K562 (cell line): ENCODE measurements at regions not wholly inside any gene's neighbourhood (a gene's known extent, or its start where the extent isn't known, plus 50 kb on each side); places are given as distances from the start of the nearest gene placed in this dataset.

ENCODE experiments used
- ATAC-seq: fragments of 200-7000 bp; cut with Tn5 transposase; 3 replicates; pipeline ENCODE4 v1.9.1; 2020; ENCODE audit warnings: moderate library complexity
- BruUV-seq: library from RNA; stranded (reverse); fragments of 400-500 nt; replicated peaks from 2 replicates; lab custom pipeline; 2021; lab: Mats Ljungman, UMichigan
- CTCF ChIA-PET: fragments of 300-600 bp; formaldehyde crosslinking; extraction: SDS; loops from one replicate; lab custom pipeline; 2021; ENCODE audit warnings: low intra/inter-chr PET ratio; lab: Yijun Ruan, JAX
- POLR2A ChIA-PET: fragments of 300-600, 350-650 bp; sonication (Branson Sonifier 250); formaldehyde crosslinking; extraction: SDS; loops from one replicate; lab custom pipeline; 2021; ENCODE audit warnings: antibody characterized with exemption, inconsistent platforms; lab: Yijun Ruan, JAX
- DNase-seq, 4 experiments: peaks; one replicate each; pipeline versions ENCODE4 v3.0.0 to v3.0.0-alpha.2; 2011 to 2018; ENCODE audit warnings: low spot score in 3 of 4, mixed read lengths in 3 of 4; ENCODE audit errors: extremely low read depth in 1 of 4
- FAIRE-seq: peaks from 2 replicates; lab custom pipeline; 2011; peaks lifted over from hg19 to GRCh38; lab: Jason Lieb, UNC
- H2AFZ ChIP-seq: 2 replicates; pipeline ENCODE4 v1.6.0; 2011; ENCODE audit warnings: low read depth, low read length, control low read depth, inconsistent platforms
- H3K27ac ChIP-seq: fragments of 200-600 bp; 3 replicates; pipeline ENCODE4 v1.8.0; 2011; ENCODE audit warnings: low read depth, mild to moderate bottlenecking, control low read depth, inconsistent platforms, low read length, moderate library complexity, mixed read lengths; ENCODE audit errors: extremely low read depth
- H3K27me3 ChIP-seq, 2 experiments: fragments of 300-600 bp in 1 of 2; 2 replicates in 1 of 2; 3 replicates in 1 of 2; pipeline versions ENCODE4 v1.6.0 to v1.8.0; 2011; ENCODE audit warnings: inconsistent platforms in 2 of 2, low read length in 2 of 2, mild to moderate bottlenecking in 1 of 2, mixed read lengths in 1 of 2, moderate library complexity in 1 of 2; ENCODE audit not compliant: control insufficient read depth in 2 of 2, insufficient read depth in 2 of 2
- H3K36me3 ChIP-seq: fragments of 300-600 bp; 3 replicates; pipeline ENCODE4 v1.8.0; 2011; ENCODE audit warnings: mild to moderate bottlenecking, low read length, inconsistent platforms; ENCODE audit not compliant: control insufficient read depth, insufficient read depth
- H3K4me1 ChIP-seq, 2 experiments: fragments of 200-600 bp in 1 of 2; replicated peaks in 1 of 2; 2 replicates in 1 of 2; 3 replicates in 1 of 2; pipeline versions ENCODE4 v1.5.1 to v1.8.0; 2011; ENCODE audit warnings: inconsistent platforms in 2 of 2, low read length in 2 of 2, mild to moderate bottlenecking in 1 of 2, mixed read lengths in 1 of 2, moderate library complexity in 1 of 2; ENCODE audit not compliant: control insufficient read depth in 2 of 2, insufficient read depth in 2 of 2
- H3K4me2 ChIP-seq: 2 replicates; pipeline ENCODE4 v1.6.1; 2011; ENCODE audit warnings: low read length, control low read depth, inconsistent platforms, mixed read lengths; ENCODE audit not compliant: insufficient read depth
- H3K4me3 ChIP-seq: fragments of 200-600 bp; sonication (generic), shearing (Covaris generic); 2 replicates; pipeline ENCODE4 v1.5.1; 2016; ENCODE audit warnings: control low read depth, inconsistent platforms
- H3K79me2 ChIP-seq: fragments of 200-600 bp; 3 replicates; pipeline ENCODE4 v1.8.0; 2011; ENCODE audit warnings: low read length, inconsistent platforms; ENCODE audit not compliant: control insufficient read depth, insufficient read depth
- H3K9ac ChIP-seq, 2 experiments: 2 replicates each; pipeline versions ENCODE4 v1.6.0 to v1.6.1; 2011; ENCODE audit warnings: low read depth in 2 of 2, low read length in 2 of 2, control low read depth in 1 of 2, inconsistent platforms in 1 of 2, mild to moderate bottlenecking in 1 of 2, mixed read lengths in 1 of 2; ENCODE audit not compliant: insufficient read depth in 1 of 2
- H3K9me1 ChIP-seq: one replicate; pipeline ENCODE4 v1.6.0; 2011; ENCODE audit warnings: inconsistent platforms, mild to moderate bottlenecking, low read length, moderate library complexity; ENCODE audit not compliant: control insufficient read depth, insufficient read depth
- H3K9me3 ChIP-seq: replicated peaks from 2 replicates; pipeline ENCODE4 v1.5.1; 2011; ENCODE audit warnings: low read depth, low read length, inconsistent platforms; ENCODE audit not compliant: control insufficient read depth, insufficient read depth
- H4K20me1 ChIP-seq: replicated peaks from 2 replicates; pipeline ENCODE4 v1.6.1; 2011; ENCODE audit warnings: low read length, inconsistent platforms, mixed read lengths; ENCODE audit not compliant: control insufficient read depth, insufficient read depth
- CHD2 ChIP-seq: IDR thresholded peaks from 2 replicates; pipeline ENCODE4 v1.6.1; 2011; ENCODE audit warnings: low read depth, low read length
- CTBP1 ChIP-seq: fragments of 450-650 bp; IDR thresholded peaks from 2 replicates; pipeline ENCODE4 v1.6.1; 2016; ENCODE audit warnings: borderline replicate concordance
- HEY1 ChIP-seq: fragments of 250-450 bp; sonication (Bioruptor Pico); IDR thresholded peaks from 2 replicates; pipeline ENCODE4 v1.5.0; 2020; ENCODE audit warnings: mild to moderate bottlenecking, moderate library complexity, borderline replicate concordance
- HLTF ChIP-seq: fragments of 450-650 bp; IDR thresholded peaks from 2 replicates; pipeline ENCODE4 v1.6.1; 2016
- PHF21A ChIP-seq: fragments of 450-650 bp; IDR thresholded peaks from 2 replicates; pipeline ENCODE4 v1.6.1; 2017; ENCODE audit warnings: low read depth, borderline replicate concordance
- RAD21 ChIP-seq, 2 experiments: fragments of 250-450 bp in 1 of 2; fragments of 450-650 bp in 1 of 2; sonication (Bioruptor Pico) in 1 of 2; formaldehyde crosslinking in 1 of 2; IDR thresholded peaks in 1 of 2; conservative IDR thresholded peaks in 1 of 2; 2 replicates each; pipeline versions ENCODE4 v1.4.0 to v1.8.0; 2020 to 2022; ENCODE audit warnings: mild to moderate bottlenecking in 2 of 2, moderate library complexity in 1 of 2
- SAFB ChIP-seq: fragments of 200-400 bp; formaldehyde crosslinking; IDR thresholded peaks from 2 replicates; pipeline ENCODE4 v1.6.1; 2017; ENCODE audit warnings: low read depth, low read length, borderline replicate concordance
- SUPT5H ChIP-seq: fragments of 450-650 bp; IDR thresholded peaks from 2 replicates; pipeline ENCODE4 v1.6.1; 2016
- ZEB2 ChIP-seq: fragments of 450-650 bp; IDR thresholded peaks from 2 replicates; pipeline ENCODE4 v1.6.1; 2016
- ZNF512 ChIP-seq: IDR thresholded peaks from 2 replicates; pipeline ENCODE4 v1.6.1; 2016; ENCODE audit warnings: missing genetic modification characterization, missing compliant biosample characterization
- ZZZ3 ChIP-seq: fragments of 450-650 bp; IDR thresholded peaks from 2 replicates; pipeline ENCODE4 v1.6.1; 2016; ENCODE audit warnings: antibody characterized with exemption, mild to moderate bottlenecking, moderate library complexity
- WGBS: fragments of 100-300 bp; shearing (Covaris generic); methylation state at CpG from one replicate; pipeline ENCODE4 v1.1.6; 2016; ENCODE audit warnings: low coverage, mixed read lengths; ENCODE audit not compliant: insufficient coverage; ENCODE audit errors: missing lambda C conversion rate; 5-methylcytosine and 5-hydroxymethylcytosine counted together
- in situ Hi-C: fragments of 300-500 bp; cut with MboI; formaldehyde crosslinking; loops from 4 replicates; pipeline ENCODE4 v1.15.0; 2018; ENCODE audit warnings: inconsistent platforms, mixed read lengths
- intact Hi-C: fragments of 100-400 bp; cut with micrococcal nuclease; formaldehyde crosslinking; loops from 2 replicates; pipeline ENCODE4 v1.14.2; 2022
- TF ChIP-seq, protein P1 (sequence below): sonication (generic); formaldehyde crosslinking; IDR thresholded peaks from 2 replicates; pipeline ENCODE4 v1.8.0; 2023; ENCODE audit warnings: missing genetic modification reagents, mild to moderate bottlenecking, borderline replicate concordance
- TF ChIP-seq, protein P2 (sequence below): fragments of 450-650 bp; IDR thresholded peaks from 2 replicates; pipeline ENCODE4 v1.6.1; 2016; ENCODE audit warnings: missing biosample characterization, missing genetic modification characterization

- TF ChIP-seq, protein P1, sequence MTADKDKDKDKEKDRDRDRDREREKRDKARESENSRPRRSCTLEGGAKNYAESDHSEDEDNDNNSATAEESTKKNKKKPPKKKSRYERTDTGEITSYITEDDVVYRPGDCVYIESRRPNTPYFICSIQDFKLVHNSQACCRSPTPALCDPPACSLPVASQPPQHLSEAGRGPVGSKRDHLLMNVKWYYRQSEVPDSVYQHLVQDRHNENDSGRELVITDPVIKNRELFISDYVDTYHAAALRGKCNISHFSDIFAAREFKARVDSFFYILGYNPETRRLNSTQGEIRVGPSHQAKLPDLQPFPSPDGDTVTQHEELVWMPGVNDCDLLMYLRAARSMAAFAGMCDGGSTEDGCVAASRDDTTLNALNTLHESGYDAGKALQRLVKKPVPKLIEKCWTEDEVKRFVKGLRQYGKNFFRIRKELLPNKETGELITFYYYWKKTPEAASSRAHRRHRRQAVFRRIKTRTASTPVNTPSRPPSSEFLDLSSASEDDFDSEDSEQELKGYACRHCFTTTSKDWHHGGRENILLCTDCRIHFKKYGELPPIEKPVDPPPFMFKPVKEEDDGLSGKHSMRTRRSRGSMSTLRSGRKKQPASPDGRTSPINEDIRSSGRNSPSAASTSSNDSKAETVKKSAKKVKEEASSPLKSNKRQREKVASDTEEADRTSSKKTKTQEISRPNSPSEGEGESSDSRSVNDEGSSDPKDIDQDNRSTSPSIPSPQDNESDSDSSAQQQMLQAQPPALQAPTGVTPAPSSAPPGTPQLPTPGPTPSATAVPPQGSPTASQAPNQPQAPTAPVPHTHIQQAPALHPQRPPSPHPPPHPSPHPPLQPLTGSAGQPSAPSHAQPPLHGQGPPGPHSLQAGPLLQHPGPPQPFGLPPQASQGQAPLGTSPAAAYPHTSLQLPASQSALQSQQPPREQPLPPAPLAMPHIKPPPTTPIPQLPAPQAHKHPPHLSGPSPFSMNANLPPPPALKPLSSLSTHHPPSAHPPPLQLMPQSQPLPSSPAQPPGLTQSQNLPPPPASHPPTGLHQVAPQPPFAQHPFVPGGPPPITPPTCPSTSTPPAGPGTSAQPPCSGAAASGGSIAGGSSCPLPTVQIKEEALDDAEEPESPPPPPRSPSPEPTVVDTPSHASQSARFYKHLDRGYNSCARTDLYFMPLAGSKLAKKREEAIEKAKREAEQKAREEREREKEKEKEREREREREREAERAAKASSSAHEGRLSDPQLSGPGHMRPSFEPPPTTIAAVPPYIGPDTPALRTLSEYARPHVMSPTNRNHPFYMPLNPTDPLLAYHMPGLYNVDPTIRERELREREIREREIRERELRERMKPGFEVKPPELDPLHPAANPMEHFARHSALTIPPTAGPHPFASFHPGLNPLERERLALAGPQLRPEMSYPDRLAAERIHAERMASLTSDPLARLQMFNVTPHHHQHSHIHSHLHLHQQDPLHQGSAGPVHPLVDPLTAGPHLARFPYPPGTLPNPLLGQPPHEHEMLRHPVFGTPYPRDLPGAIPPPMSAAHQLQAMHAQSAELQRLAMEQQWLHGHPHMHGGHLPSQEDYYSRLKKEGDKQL: no peak
- TF ChIP-seq ZEB2 (no peak), SUPT5H (no peak), SAFB (no peak), CHD2 (no peak), HEY1 (no peak), PHF21A (no peak), HLTF (no peak), CTBP1 (no peak)
Observed at GRCh38 chr7:19589446-19589845, 119.4 kb downstream of the POLR1F start (continued).

- ATAC-seq (no peak), FAIRE-seq (no peak)
Observed at GRCh38 chr7:19587291-19587690, 121.5 kb downstream of the POLR1F start.

More at GRCh38 chr7:19587291-19587690, 121.5 kb downstream of the POLR1F start:
- no peaks in the 10 kb centered on the region for H3K36me3 ChIP-seq
- no peaks in the 10 kb centered on the region for H3K9me1 ChIP-seq
- no peak overlapping the region for H3K27ac ChIP-seq
- no peak overlapping the region for H3K9ac ChIP-seq
- H3K27me3 ChIP-seq: no peaks in the 10 kb centered on the region
- H3K4me2 ChIP-seq: no peak overlapping the region
- H2AFZ ChIP-seq: no peak overlapping the region
- WGBS: 0% methylated on average over 2 of the region's 2 CpGs
- POLR2A ChIA-PET: no interaction called here
- no peaks in the 10 kb centered on the region for H3K79me2 ChIP-seq
- TF ChIP-seq RAD21 (CRISPR knock-in tag; conservative IDR thresholded peaks at IDR 0.05 in 1 of 2, IDR thresholded peaks at IDR 0.05 in 1 of 2): peak in 1 of 2 experiments; percentile 13; a peak in 1 of 4 replicates
- TF ChIP-seq, protein P2, sequence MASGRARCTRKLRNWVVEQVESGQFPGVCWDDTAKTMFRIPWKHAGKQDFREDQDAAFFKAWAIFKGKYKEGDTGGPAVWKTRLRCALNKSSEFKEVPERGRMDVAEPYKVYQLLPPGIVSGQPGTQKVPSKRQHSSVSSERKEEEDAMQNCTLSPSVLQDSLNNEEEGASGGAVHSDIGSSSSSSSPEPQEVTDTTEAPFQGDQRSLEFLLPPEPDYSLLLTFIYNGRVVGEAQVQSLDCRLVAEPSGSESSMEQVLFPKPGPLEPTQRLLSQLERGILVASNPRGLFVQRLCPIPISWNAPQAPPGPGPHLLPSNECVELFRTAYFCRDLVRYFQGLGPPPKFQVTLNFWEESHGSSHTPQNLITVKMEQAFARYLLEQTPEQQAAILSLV: no peak
- TF ChIP-seq ZZZ3: no peak
- TF ChIP-seq ZNF512 (tag): no peak
- intact Hi-C loops: no loop called here
- CTCF ChIA-PET: no interaction called here
- in situ Hi-C loops: no loop called here
- no peaks in the 10 kb centered on the region for H3K4me1 ChIP-seq
- peak in 1 of 4 experiments; percentile 1 for DNase-seq
- no peaks in the 10 kb centered on the region for H4K20me1 ChIP-seq
- no TSS peak for BruUV-seq
- H3K4me3 ChIP-seq: no peak overlapping the region
- no peaks in the 10 kb centered on the region for H3K9me3 ChIP-seq
